Endothelial cell of umbilical vein (primary cell): ENCODE measurements at regions not wholly inside any gene's neighbourhood (a gene's known extent, or its start where the extent isn't known, plus 50 kb on each side); places are given as distances from the start of the nearest gene placed in this dataset.

ENCODE experiments used
- BruUV-seq: library from RNA; stranded (reverse); fragments of 400-500 nt; replicated peaks from 2 replicates; lab custom pipeline; 2021; lab: Mats Ljungman, UMichigan
- CTCF ChIA-PET: fragments of 300-600, 350-600 bp; sonication (Branson Sonifier 250); formaldehyde crosslinking; loops from one replicate; lab custom pipeline; 2021; ENCODE audit warnings: antibody characterized with exemption, inconsistent platforms; lab: Charles Lee
- POLR2A ChIA-PET: fragments of 300-600, 350-600 bp; sonication (Branson Sonifier 250); formaldehyde crosslinking; loops from one replicate; lab custom pipeline; 2021; ENCODE audit warnings: antibody characterized with exemption, inconsistent platforms; lab: Charles Lee
- DNase-seq: peaks from one replicate; pipeline ENCODE4 v3.0.0-alpha.2; 2011; ENCODE audit warnings: low read depth, low spot score
- FAIRE-seq: peaks from 2 replicates; lab custom pipeline; 2011; peaks lifted over from hg19 to GRCh38; lab: Jason Lieb, UNC
- H2AFZ ChIP-seq: 2 replicates; pipeline ENCODE4 v1.6.0; 2012; ENCODE audit warnings: low read depth, low read length, control low read depth, inconsistent platforms
- H3K27ac ChIP-seq: 2 replicates; pipeline ENCODE4 v1.5.1; 2011; ENCODE audit warnings: low read depth, mild to moderate bottlenecking, control low read depth, low read length, moderate library complexity; ENCODE audit not compliant: insufficient read depth
- H3K27me3 ChIP-seq, 2 experiments: 2 replicates each; pipeline versions ENCODE4 v1.6.0 to v1.6.1; 2011; ENCODE audit warnings: low read length in 2 of 2, mixed read lengths in 1 of 2; ENCODE audit not compliant: control insufficient read depth in 2 of 2, insufficient read depth in 2 of 2
- H3K36me3 ChIP-seq, 2 experiments: 2 replicates in 1 of 2; 3 replicates in 1 of 2; pipeline ENCODE4 v1.5.1; 2011; ENCODE audit warnings: low read length in 2 of 2, mild to moderate bottlenecking in 1 of 2, moderate library complexity in 1 of 2; ENCODE audit not compliant: control insufficient read depth in 2 of 2, insufficient read depth in 2 of 2; ENCODE audit errors: extremely low read depth in 1 of 2
- H3K4me1 ChIP-seq: 3 replicates; pipeline ENCODE4 v1.5.1; 2011; ENCODE audit warnings: mild to moderate bottlenecking, low read length; ENCODE audit not compliant: control insufficient read depth, insufficient read depth; ENCODE audit errors: extremely low read depth
- H3K4me2 ChIP-seq: 2 replicates; pipeline ENCODE4 v1.6.1; 2011; ENCODE audit warnings: low read length, control low read depth, mixed read lengths; ENCODE audit not compliant: insufficient read depth
- H3K4me3 ChIP-seq, 3 experiments: fragments of 200-600 bp in 1 of 3; sonication (generic), shearing (Covaris generic) in 1 of 3; replicated peaks in 1 of 3; 2 replicates each; pipeline ENCODE4 v1.5.1; 2011 to 2016; ENCODE audit warnings: control low read depth in 3 of 3, low read length in 3 of 3, mild to moderate bottlenecking in 2 of 3, inconsistent platforms in 1 of 3, low read depth in 1 of 3, moderate library complexity in 1 of 3; ENCODE audit not compliant: insufficient read depth in 1 of 3
- H3K79me2 ChIP-seq: 2 replicates; pipeline ENCODE4 v1.6.0; 2012; ENCODE audit warnings: low read length, inconsistent platforms; ENCODE audit not compliant: control insufficient read depth, insufficient read depth
- H3K9ac ChIP-seq: replicated peaks from 2 replicates; pipeline ENCODE3; 2011; ENCODE audit warnings: low read length, control low read depth; ENCODE audit not compliant: insufficient read depth; ENCODE audit errors: extremely low read depth
- H3K9me1 ChIP-seq: replicated peaks from 3 replicates; pipeline ENCODE4 v1.6.0; 2011; ENCODE audit warnings: mild to moderate bottlenecking, low read length; ENCODE audit not compliant: control insufficient read depth, insufficient read depth; ENCODE audit errors: extremely low read depth
- H3K9me3 ChIP-seq: replicated peaks from 2 replicates; pipeline ENCODE4 v1.5.1; 2012; ENCODE audit warnings: low read length, inconsistent platforms; ENCODE audit not compliant: control insufficient read depth, insufficient read depth
- H4K20me1 ChIP-seq: replicated peaks from 2 replicates; pipeline ENCODE3; 2011; ENCODE audit warnings: mild to moderate bottlenecking, low read length; ENCODE audit not compliant: control insufficient read depth, insufficient read depth; ENCODE audit errors: extremely low read depth
- CTCF ChIP-seq, 2 donors: IDR thresholded peaks; 1 replicate in 1 of 2; 2 replicates in 1 of 2; pipeline ENCODE4 v1.5.1; 2011; ENCODE audit warnings: low read length in 2 of 2, mild to moderate bottlenecking in 2 of 2, moderate library complexity in 2 of 2, control low read depth in 1 of 2, inconsistent platforms in 1 of 2, low read depth in 1 of 2; ENCODE audit not compliant: insufficient read depth in 1 of 2; ENCODE audit errors: extremely low read depth in 1 of 2
- EZH2 ChIP-seq: IDR thresholded peaks from 2 replicates; pipeline ENCODE4 v1.6.1; 2012; ENCODE audit warnings: borderline replicate concordance, low read depth, mild to moderate bottlenecking, moderate library complexity, low read length, inconsistent platforms; ENCODE audit not compliant: severe bottlenecking
- FOS ChIP-seq: IDR thresholded peaks from 2 replicates; pipeline ENCODE4 v1.6.1; 2011; ENCODE audit warnings: mild to moderate bottlenecking, low read length, moderate library complexity, borderline replicate concordance; ENCODE audit not compliant: insufficient read depth
- GATA2 ChIP-seq: IDR thresholded peaks from 2 replicates; pipeline ENCODE4 v1.7.0; 2011; ENCODE audit warnings: low read depth, mild to moderate bottlenecking, moderate library complexity, mixed read lengths, low read length; ENCODE audit not compliant: insufficient read length, insufficient read depth
- JUN ChIP-seq: IDR thresholded peaks from 2 replicates; pipeline ENCODE4 v1.6.1; 2011; ENCODE audit warnings: borderline replicate concordance, low read depth; ENCODE audit not compliant: insufficient read length, insufficient read depth
- MAX ChIP-seq: IDR thresholded peaks from 2 replicates; pipeline ENCODE4 v1.6.1; 2011; ENCODE audit not compliant: insufficient read depth, insufficient read length
- MYC ChIP-seq: IDR thresholded peaks from one replicate; pipeline ENCODE4 v1.6.1; 2011; ENCODE audit warnings: mild to moderate bottlenecking, low read depth, low read length
- POLR2A ChIP-seq: IDR thresholded peaks from 2 replicates; pipeline ENCODE4 v1.6.1; 2012; ENCODE audit warnings: low read depth, mild to moderate bottlenecking, control low read depth, low read length
- POLR2AphosphoS5 ChIP-seq: IDR thresholded peaks from 2 replicates; pipeline ENCODE4 v1.6.1; 2012; ENCODE audit warnings: low read depth, mild to moderate bottlenecking, control low read depth, low read length, moderate library complexity; ENCODE audit not compliant: insufficient read depth
- dilution Hi-C: fragments of 300-500 bp; cut with MboI; formaldehyde crosslinking; loops from one replicate; pipeline ENCODE4 v1.15.0; 2019; ENCODE audit warnings: low sequenced_read_pairs; ENCODE audit not compliant: extremely low pct_ligation_motif_present
- intact Hi-C: fragments of 100-400 bp; cut with micrococcal nuclease; formaldehyde crosslinking; loops from one replicate; pipeline ENCODE4 v1.10.0; 2022

DNA sequence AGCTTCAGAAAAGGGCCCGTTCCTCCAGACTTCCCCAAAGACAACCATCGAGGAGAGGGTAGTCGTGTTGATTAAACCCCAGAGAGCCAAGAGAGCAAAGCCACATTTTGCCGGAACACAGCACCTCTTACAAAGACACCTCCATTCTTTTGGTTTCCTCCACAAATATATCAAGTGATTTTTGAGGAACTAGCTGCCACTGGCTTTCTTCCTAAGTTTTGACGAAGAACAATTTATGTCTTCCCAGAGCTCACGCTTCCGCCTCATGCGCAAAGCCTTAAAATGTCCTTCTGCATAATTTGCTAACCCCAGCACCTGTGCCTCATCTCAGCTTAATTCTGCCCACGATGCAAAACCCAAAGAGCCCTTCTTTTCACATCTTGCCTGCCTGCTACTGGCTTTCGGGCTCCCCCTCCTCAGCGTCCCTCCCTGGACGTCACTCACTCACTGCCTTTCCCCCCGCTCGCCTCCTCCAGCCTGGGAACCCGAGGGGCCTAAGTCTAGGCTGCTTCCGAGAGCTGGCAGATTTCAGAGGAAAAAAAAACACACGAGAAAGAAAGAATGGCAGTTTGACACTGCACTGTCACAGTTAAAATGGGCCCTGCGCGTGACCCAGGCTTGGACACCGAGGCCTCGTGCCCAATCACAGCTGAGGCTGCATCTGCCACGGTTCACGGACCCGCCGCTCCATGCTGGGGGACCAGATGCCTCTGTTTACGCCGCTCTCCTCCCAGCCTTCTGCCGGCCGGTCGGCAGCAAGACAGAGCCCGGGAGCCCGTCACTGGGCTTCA, 77.6 kb upstream of the IFNAR2 start:
- Histone ChIP-seq H3K79me2 (no peaks in the 10 kb centered on the region), H3K27me3 (peaks cover 11 to 12% of the 10 kb centered on the region in 2 experiments), H3K9me1 (no peaks in the 10 kb centered on the region), H3K9me3 (no peaks in the 10 kb centered on the region), H2AFZ (no peak overlapping the region), H3K9ac (no peak overlapping the region), H3K4me2 (no peak overlapping the region), H4K20me1 (no peaks in the 10 kb centered on the region), H3K4me1 (no peaks in the 10 kb centered on the region), H3K36me3 (no peaks in the 10 kb centered on the region), H3K4me3 (no peak overlapping the region), H3K27ac (no peak overlapping the region)
- FAIRE-seq, result no peak
- DNase-seq, result no peak
- intact Hi-C loops, result no loop called here
- ChIA-PET CTCF (no interaction called here), POLR2A (no interaction called here)
- TF ChIP-seq EZH2 (no peak), MYC (no peak), JUN (no peak), MAX (no peak), POLR2A (no peak), FOS (no peak), GATA2 (no peak), POLR2AphosphoS5 (no peak), CTCF (IDR thresholded peaks at IDR 0.05; ENCODE audit: extremely low read depth in 1 of 2, insufficient read depth in 1 of 2, low read depth in 1 of 2, low read length in 2 of 2) (no peak)
- BruUV-seq, result no TSS peak
- dilution Hi-C loops, result no loop called here
